ENCODE measurements at regions not wholly inside any gene's neighbourhood (a gene's known extent, or its start where the extent isn't known, plus 50 kb on each side); places are given as distances from the start of the nearest gene placed in this dataset.

GRCh38 chr15:96123630-96124187 lies 206.8 kb upstream of the NR2F2 start:
- Histone ChIP-seq H3K4me3 (ENCODE audit: low read depth in 1 of 2, low read length in 2 of 2) (no peak overlapping the region), H3K9me3 (ENCODE audit: low read length) (no peaks in the 10 kb centered on the region), H3K36me3 (ENCODE audit: insufficient read depth, low read length) (no peaks in the 10 kb centered on the region), H3K27ac (ENCODE audit: low read depth, low read length) (no peak overlapping the region), H3K27me3 (ENCODE audit: control insufficient read depth in 1 of 2, insufficient read depth in 2 of 2, low read length in 2 of 2) (no peaks in the 10 kb centered on the region), H3K9ac (ENCODE audit: low read length) (no peak overlapping the region), H3K4me1 (ENCODE audit: insufficient read depth, low read length) (no peaks in the 10 kb centered on the region)

- no peaks in the 10 kb centered on the region for H3K4me1 ChIP-seq (ENCODE audit: insufficient read depth, low read length)
- H3K27ac ChIP-seq (ENCODE audit: low read depth, low read length), result no peak overlapping the region
- no peak overlapping the region for H3K4me3 ChIP-seq (ENCODE audit: low read depth in 1 of 2, low read length in 2 of 2)
- H3K9me3 ChIP-seq (ENCODE audit: low read length), result no peaks in the 10 kb centered on the region
- no peaks in the 10 kb centered on the region for H3K27me3 ChIP-seq (ENCODE audit: control insufficient read depth in 1 of 2, insufficient read depth in 2 of 2, low read length in 2 of 2)
- H3K9ac ChIP-seq (ENCODE audit: low read length), result no peak overlapping the region
- no peaks in the 10 kb centered on the region for H3K36me3 ChIP-seq (ENCODE audit: insufficient read depth, low read length)
Measured at GRCh38 chr15:96124436-96124835, 206.1 kb upstream of the NR2F2 start.

- no peaks in the 10 kb centered on the region for H3K27me3 ChIP-seq (ENCODE audit: control insufficient read depth in 1 of 2, insufficient read depth in 2 of 2, low read length in 2 of 2)
- H3K9ac ChIP-seq (ENCODE audit: low read length), result no peak overlapping the region
- no peaks in the 10 kb centered on the region for H3K4me1 ChIP-seq (ENCODE audit: insufficient read depth, low read length)
- no peak overlapping the region for H3K4me3 ChIP-seq (ENCODE audit: low read depth in 1 of 2, low read length in 2 of 2)
- H3K9me3 ChIP-seq (ENCODE audit: low read length), result no peaks in the 10 kb centered on the region
- H3K36me3 ChIP-seq (ENCODE audit: insufficient read depth, low read length), result no peaks in the 10 kb centered on the region
- no peak overlapping the region for H3K27ac ChIP-seq (ENCODE audit: low read depth, low read length)
Measured at GRCh38 chr15:96125721-96126415, 204.6 kb upstream of the NR2F2 start.

- Histone ChIP-seq H3K4me1 (ENCODE audit: insufficient read depth, low read length) (no peaks in the 10 kb centered on the region), H3K9me3 (ENCODE audit: low read length) (no peaks in the 10 kb centered on the region), H3K4me3 (ENCODE audit: low read depth in 1 of 2, low read length in 2 of 2) (no peak overlapping the region), H3K27ac (ENCODE audit: low read depth, low read length) (no peak overlapping the region), H3K27me3 (ENCODE audit: control insufficient read depth in 1 of 2, insufficient read depth in 2 of 2, low read length in 2 of 2) (no peaks in the 10 kb centered on the region), H3K36me3 (ENCODE audit: insufficient read depth, low read length) (no peaks in the 10 kb centered on the region), H3K9ac (ENCODE audit: low read length) (no peak overlapping the region)
Measured at GRCh38 chr15:96126859-96127258, 203.6 kb upstream of the NR2F2 start.

- H3K4me1 ChIP-seq (ENCODE audit: insufficient read depth, low read length), result no peaks in the 10 kb centered on the region
- no peaks in the 10 kb centered on the region for H3K9me3 ChIP-seq (ENCODE audit: low read length)
- no peak overlapping the region for H3K9ac ChIP-seq (ENCODE audit: low read length)
- no peaks in the 10 kb centered on the region for H3K27me3 ChIP-seq (ENCODE audit: control insufficient read depth in 1 of 2, insufficient read depth in 2 of 2, low read length in 2 of 2)
- H3K36me3 ChIP-seq (ENCODE audit: insufficient read depth, low read length), result no peaks in the 10 kb centered on the region
- H3K4me3 ChIP-seq (ENCODE audit: low read depth in 1 of 2, low read length in 2 of 2), result no peak overlapping the region
- no peak overlapping the region for H3K27ac ChIP-seq (ENCODE audit: low read depth, low read length)
Measured at GRCh38 chr15:96130734-96131133, 199.8 kb upstream of the NR2F2 start.

GRCh38 chr15:96132126-96132525 lies 198.4 kb upstream of the NR2F2 start:
- Histone ChIP-seq H3K9me3 (ENCODE audit: low read length) (no peaks in the 10 kb centered on the region), H3K9ac (ENCODE audit: low read length) (no peak overlapping the region), H3K4me1 (ENCODE audit: insufficient read depth, low read length) (no peaks in the 10 kb centered on the region), H3K27ac (ENCODE audit: low read depth, low read length) (no peak overlapping the region), H3K27me3 (ENCODE audit: control insufficient read depth in 1 of 2, insufficient read depth in 2 of 2, low read length in 2 of 2) (no peaks in the 10 kb centered on the region), H3K36me3 (ENCODE audit: insufficient read depth, low read length) (no peaks in the 10 kb centered on the region), H3K4me3 (ENCODE audit: low read depth in 1 of 2, low read length in 2 of 2) (no peak overlapping the region)

- Histone ChIP-seq H3K27ac (ENCODE audit: low read depth, low read length) (no peak overlapping the region), H3K4me1 (ENCODE audit: insufficient read depth, low read length) (no peaks in the 10 kb centered on the region), H3K27me3 (ENCODE audit: control insufficient read depth in 1 of 2, insufficient read depth in 2 of 2, low read length in 2 of 2) (no peaks in the 10 kb centered on the region), H3K9me3 (ENCODE audit: low read length) (no peaks in the 10 kb centered on the region), H3K36me3 (ENCODE audit: insufficient read depth, low read length) (no peaks in the 10 kb centered on the region), H3K9ac (ENCODE audit: low read length) (no peak overlapping the region), H3K4me3 (ENCODE audit: low read depth in 1 of 2, low read length in 2 of 2) (no peak overlapping the region)
Measured at GRCh38 chr15:96135166-96136093, 195.1 kb upstream of the NR2F2 start.

- Histone ChIP-seq H3K9ac (ENCODE audit: low read length) (no peak overlapping the region), H3K27me3 (ENCODE audit: control insufficient read depth in 1 of 2, insufficient read depth in 2 of 2, low read length in 2 of 2) (no peaks in the 10 kb centered on the region), H3K9me3 (ENCODE audit: low read length) (no peaks in the 10 kb centered on the region), H3K4me1 (ENCODE audit: insufficient read depth, low read length) (no peaks in the 10 kb centered on the region), H3K36me3 (ENCODE audit: insufficient read depth, low read length) (no peaks in the 10 kb centered on the region), H3K4me3 (ENCODE audit: low read depth in 1 of 2, low read length in 2 of 2) (no peak overlapping the region), H3K27ac (ENCODE audit: low read depth, low read length) (no peak overlapping the region)
Measured at GRCh38 chr15:96138985-96139384, 191.5 kb upstream of the NR2F2 start.

- no peak overlapping the region for H3K9ac ChIP-seq (ENCODE audit: low read length)
Measured at GRCh38 chr15:96142498-96142897, 188.0 kb upstream of the NR2F2 start.

GRCh38 chr15:96144734-96145133 lies 185.8 kb upstream of the NR2F2 start:
- Histone ChIP-seq H3K4me1 (ENCODE audit: insufficient read depth, low read length) (no peaks in the 10 kb centered on the region), H3K27me3 (ENCODE audit: control insufficient read depth in 1 of 2, insufficient read depth in 2 of 2, low read length in 2 of 2) (no peaks in the 10 kb centered on the region), H3K9me3 (ENCODE audit: low read length) (no peaks in the 10 kb centered on the region), H3K27ac (ENCODE audit: low read depth, low read length) (no peak overlapping the region), H3K4me3 (ENCODE audit: low read depth in 1 of 2, low read length in 2 of 2) (no peak overlapping the region), H3K36me3 (ENCODE audit: insufficient read depth, low read length) (no peaks in the 10 kb centered on the region), H3K9ac (ENCODE audit: low read length) (no peak overlapping the region)

More at GRCh38 chr15:96142498-96142897, 188.0 kb upstream of the NR2F2 start:
- Histone ChIP-seq H3K9me3 (ENCODE audit: low read length) (no peaks in the 10 kb centered on the region), H3K27ac (ENCODE audit: low read depth, low read length) (no peak overlapping the region), H3K4me1 (ENCODE audit: insufficient read depth, low read length) (no peaks in the 10 kb centered on the region), H3K27me3 (ENCODE audit: control insufficient read depth in 1 of 2, insufficient read depth in 2 of 2, low read length in 2 of 2) (no peaks in the 10 kb centered on the region), H3K4me3 (ENCODE audit: low read depth in 1 of 2, low read length in 2 of 2) (no peak overlapping the region), H3K36me3 (ENCODE audit: insufficient read depth, low read length) (no peaks in the 10 kb centered on the region)

- Histone ChIP-seq H3K9ac (ENCODE audit: low read length) (no peak overlapping the region), H3K4me1 (ENCODE audit: insufficient read depth, low read length) (no peaks in the 10 kb centered on the region), H3K36me3 (ENCODE audit: insufficient read depth, low read length) (no peaks in the 10 kb centered on the region), H3K27ac (ENCODE audit: low read depth, low read length) (no peak overlapping the region), H3K9me3 (ENCODE audit: low read length) (no peaks in the 10 kb centered on the region), H3K4me3 (ENCODE audit: low read depth in 1 of 2, low read length in 2 of 2) (no peak overlapping the region), H3K27me3 (ENCODE audit: control insufficient read depth in 1 of 2, insufficient read depth in 2 of 2, low read length in 2 of 2) (no peaks in the 10 kb centered on the region)
Measured at GRCh38 chr15:96146726-96147125, 183.8 kb upstream of the NR2F2 start.

Data from muscle layer of colon (tissue), 2 donors.